Right renal cortex interstitium (tissue), 3 donors: ENCODE measurements at regions not wholly inside any gene's neighbourhood (a gene's known extent, or its start where the extent isn't known, plus 50 kb on each side); places are given as distances from the start of the nearest gene placed in this dataset.
"Not testable (repeated sequence)": the region's sequence is repeated elsewhere in the genome, so short reads cannot be mapped to it uniquely, and the experiment has no call there.

Experiments
- DNase-seq, 3 donors: peaks; one replicate each; pipeline ENCODE4 v3.0.0-alpha.2; 2013; ENCODE audit warnings: low read depth in 3 of 3, low spot score in 2 of 3

DNA sequence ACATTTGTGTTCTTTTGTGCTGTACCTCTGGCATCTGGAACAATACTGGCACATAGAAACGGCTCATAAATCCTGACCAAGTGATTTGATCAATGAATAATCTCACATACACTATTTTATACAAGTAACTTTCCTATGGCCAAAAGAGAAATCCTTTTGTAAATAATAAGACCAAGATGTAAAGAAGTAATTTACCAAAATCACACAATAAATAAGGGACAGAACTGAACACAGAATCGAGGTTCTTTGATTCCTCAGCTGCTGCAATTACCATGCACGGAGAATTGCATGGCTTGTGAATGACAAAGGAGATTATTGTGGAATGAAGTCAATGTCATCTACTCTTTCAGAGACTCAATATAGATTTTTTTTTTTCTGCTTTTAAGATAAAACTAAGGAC, 576.8 kb upstream of the SMIM31 start:
- DNase-seq = no peak

DNA sequence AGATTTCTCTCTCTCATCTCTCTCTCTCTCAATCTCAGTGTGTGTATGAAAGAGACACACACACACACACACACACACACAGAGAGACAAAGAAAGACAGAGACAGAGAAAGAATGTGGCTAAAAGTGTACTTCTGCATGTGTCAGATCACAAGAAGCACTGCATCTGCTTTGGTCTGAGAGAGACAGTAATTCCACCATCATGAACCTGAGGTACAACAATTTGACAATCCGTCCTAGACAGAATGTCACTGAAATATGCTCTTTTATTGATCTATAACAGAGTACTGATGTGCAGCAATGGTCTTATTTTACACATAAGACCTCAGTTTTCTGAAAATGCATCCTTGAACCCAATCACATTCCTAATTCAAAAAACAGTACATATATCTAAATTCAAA, 576.2 kb upstream of the SMIM31 start:
- DNase-seq = no peak

DNA sequence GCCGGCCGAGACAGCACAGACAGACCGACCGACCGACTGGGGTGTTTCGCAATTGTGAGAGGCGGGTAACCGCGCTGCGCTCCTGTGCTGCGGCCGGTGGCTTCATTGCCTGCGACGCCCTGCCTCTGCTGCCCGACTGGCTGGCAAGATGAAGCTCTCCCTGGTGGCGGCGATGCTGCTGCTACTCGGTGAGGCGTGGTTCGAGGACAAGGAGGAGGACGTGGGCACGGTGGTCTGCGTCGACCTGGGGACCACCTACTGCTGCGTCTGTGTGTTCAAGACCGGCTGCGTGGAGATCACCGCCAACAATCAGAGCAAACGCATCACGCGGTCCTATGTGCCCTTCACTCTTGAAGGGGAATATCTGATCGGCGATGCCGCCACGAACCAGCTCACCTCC, 565.7 kb upstream of the SMIM31 start:
- no peak for DNase-seq

DNA sequence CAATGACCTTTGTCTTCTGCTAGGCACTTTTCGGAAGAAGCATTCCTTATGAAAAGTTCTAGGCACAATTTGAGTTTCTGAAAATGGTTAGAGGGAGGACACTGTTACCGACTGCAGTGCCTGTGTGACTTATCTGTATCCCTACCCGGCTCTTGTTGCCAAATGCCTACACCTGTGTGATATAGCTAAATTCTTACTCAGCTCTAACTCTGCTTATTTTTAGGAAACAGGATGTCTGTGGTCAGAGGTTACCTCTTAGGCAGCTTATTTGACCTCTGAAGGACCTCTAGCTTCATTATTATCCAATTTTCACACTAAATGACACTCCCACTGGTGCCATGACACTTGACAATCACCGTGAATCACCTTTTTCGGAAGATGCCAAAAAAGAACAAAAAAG, 561.1 kb upstream of the SMIM31 start:
- DNase-seq = no peak

DNA sequence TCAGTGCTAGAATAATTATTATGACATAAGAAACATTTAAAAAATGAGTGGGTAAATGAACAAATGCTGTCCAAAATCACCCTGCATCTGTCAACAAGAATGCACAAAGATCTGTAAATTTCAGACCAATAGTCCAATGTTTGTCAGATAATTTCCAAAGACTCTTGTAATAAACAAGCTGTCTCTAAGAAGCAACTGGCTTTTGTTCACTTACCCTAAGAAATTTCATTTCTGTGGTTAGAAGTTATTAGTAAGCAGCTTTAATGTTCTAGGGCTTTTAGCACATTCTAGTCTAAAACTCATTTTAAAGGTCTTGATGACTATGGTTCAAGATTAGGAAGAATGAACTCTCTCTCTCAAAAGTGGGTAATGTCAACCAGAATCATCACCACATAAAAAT, 560.3 kb upstream of the SMIM31 start:
- no peak for DNase-seq

DNA sequence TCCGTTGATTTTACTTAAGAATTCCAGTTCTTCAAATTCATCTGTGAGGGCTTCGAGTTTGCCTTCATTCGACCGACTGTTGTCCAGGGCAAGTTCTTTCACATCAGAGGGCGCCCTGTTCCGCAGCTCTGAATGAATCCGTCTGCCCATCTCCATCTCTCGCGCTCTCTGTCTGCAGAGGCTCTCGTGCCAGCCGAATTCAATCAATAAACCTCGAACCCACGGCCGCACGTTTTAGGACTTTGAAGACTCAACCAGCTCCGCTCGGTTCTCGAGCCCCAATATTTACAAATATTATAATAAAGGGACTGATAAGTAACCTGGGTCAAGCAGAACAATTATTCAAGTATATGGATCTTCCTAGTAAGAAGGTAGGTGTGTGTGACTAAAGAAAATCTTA, 556.4 kb upstream of the SMIM31 start:
- DNase-seq = no peak

DNA sequence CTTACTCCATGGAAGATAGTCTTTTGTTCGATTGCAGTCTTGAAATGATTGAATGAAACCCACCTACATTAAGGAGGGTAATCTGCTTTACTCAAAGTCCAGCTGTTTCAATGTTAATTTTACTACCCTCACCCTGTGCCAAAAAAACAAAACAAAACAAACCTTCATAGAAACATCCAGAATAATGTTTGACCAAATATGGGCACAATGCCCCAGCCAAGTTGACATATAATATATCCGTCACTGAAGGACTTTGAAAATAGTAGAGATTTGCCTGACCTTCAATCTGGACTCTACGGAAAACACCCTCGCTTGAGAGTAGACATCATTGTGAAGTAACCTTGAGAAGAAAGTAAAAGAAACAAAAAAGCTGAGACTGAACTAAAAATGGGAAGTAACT, 550.5 kb upstream of the SMIM31 start:
- DNase-seq = no peak

DNA sequence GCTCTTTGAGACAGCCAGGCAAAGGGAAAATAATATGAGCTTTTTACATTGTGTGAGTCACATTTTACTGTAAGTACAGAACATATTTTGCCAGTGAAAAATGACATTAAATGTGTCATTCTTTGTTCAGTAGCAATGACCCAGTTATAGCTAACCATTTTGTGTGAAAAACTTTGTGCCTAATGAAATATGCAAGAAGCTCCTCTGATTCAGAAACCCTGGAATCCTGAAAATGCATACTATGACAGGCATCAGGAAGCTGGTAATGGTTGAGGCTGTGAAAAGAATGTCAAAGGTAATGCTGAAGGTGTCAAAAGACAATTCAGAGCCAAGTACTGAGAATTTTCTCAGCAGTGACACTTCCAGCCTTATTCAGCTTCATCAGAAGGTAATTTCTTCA, 549.5 kb upstream of the SMIM31 start:
- no peak for DNase-seq

DNA sequence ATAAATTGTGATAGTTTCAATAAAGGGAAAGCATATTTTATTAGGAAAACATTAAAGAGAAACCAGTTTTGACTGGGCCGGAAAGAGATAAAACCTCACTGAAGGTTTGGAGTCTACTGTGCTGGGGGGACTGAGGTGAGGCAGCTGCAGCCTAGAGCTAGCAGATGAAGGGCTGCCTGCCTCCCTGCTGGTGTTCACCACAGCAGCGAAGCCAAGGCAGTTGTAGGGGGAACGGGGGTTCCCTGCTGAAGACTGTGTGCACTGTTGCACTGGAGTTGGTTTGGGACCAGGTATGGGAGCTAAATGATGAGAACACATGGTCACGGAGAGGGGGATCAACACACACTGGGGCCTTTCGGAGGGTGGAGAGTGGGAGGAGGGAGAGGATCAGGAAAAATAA, 546.5 kb upstream of the SMIM31 start:
- DNase-seq = no peak

DNA sequence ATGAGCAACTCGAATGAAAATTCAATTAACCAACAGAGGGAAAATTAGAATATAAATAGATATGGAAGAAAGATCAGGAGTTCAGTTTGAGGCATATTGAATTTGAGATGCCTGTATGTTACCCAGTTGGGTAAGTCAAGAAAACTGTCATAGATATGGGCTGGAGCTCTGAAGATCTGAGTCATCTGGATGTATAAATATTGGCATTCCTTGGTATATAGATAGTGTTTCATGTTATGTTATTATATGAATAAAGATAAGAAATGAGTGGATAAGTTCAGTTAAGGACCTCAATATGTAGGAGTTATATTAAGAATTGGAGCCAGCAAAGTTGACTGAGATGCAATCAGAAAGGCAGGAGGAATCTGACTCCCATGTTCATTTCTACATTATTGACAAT, 543.6 kb upstream of the SMIM31 start:
- DNase-seq = no peak

DNA sequence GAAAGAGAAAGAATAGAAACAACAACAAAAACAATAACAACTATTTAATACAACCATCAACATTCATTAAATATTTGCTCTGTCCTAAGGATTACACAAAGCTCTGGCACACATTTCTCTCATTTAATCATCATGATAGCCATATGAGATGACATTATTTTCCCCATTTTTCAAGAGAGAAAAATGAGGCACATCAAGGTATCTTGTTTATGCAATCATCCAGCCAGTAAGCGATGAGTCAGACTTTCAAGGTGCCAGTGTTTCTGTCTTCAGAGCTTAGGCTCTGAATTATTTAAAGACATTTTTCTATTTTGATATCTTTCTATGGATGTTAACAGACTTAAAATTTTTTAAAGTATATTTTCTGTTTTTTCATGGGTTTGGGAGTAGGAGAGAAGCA, 541.8 kb upstream of the SMIM31 start:
- no peak for DNase-seq

DNA sequence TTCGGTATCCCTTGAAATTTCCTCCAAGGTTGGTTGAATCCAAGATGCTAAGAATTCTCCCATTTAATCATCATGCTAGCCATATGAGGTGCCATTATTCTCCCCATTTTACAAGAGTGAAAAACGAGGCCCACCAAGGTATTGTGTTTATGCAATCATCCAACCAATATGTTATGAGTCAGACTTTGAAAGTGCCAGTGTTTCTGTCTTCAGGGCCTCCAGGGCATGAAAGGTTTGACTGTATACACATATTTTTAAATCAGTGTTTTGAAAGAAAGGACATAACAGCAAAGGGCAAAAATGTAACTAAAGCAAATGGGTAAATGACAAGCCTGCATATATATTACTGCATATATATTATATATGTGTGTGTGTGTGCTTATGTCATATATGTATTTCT, 541.2 kb upstream of the SMIM31 start:
- no peak for DNase-seq

DNA sequence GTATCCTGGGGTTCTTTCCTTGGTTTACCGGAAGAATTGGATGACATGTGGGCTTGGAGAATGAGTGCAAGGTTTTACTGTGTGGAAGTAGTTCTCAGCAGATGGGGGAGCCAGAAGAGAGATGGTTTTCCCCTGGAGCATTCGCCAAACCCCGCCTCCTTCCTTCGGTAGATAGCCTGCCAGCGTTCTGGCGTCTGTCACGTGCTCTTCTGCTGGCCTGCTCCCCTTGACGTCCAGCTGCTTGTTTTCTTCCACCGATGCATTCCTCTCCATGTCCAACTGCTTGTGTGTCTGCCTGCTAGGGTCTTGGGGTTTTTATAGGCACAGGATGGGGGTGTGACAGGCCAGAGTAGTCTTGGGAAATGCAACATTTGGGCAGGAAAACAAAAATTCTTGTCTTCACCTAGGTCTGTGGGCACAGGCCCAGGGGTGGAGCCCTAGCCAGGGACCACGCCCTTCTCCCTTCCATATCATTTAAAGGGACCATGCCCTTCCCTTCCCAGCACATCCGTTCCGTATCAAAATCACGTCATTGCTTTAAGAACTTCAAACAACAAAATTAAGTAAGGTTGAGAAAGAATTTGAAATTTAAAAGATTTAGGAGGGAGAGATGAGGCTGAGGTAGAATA, 538.7 kb upstream of the SMIM31 start:
- DNase-seq = no peak

DNA sequence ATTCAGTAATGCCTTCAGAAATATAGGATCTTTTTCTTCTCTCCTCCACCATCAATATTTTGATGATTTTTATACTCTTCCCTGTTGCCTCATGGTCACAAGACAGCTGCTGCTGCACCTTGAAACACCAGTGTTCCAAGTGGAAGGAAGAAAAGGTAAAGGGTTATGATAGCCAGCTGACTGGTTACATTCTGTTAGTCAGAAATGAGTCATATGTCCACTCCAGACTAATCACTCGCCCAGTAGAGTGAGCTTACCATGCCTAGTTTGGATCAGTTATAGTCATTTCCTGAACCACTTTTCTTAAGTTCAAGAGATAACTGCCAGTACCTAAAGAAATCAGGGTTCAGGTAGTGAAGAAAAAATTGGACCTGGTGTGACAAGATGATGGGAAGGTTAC, 532.3 kb upstream of the SMIM31 start:
- no peak for DNase-seq

DNA sequence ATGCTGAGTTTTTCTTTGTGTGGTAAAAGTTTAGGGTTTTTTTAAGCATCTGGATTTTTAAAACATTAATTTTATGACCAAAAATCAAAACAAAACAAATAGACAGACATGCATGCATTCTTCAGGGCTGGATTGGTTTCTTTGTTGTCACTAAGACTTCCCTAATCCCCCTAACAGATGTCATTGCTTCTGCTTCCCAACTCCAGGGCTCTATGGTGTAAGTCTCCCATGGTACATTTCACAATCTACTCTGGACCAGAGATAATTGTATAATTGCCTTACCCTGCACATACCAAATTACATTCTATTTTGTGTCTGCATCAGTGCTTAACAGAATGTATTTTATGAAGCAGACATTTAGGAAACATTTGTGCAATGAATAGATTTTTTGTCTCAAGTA, 529.1 kb upstream of the SMIM31 start:
- no peak for DNase-seq

DNA sequence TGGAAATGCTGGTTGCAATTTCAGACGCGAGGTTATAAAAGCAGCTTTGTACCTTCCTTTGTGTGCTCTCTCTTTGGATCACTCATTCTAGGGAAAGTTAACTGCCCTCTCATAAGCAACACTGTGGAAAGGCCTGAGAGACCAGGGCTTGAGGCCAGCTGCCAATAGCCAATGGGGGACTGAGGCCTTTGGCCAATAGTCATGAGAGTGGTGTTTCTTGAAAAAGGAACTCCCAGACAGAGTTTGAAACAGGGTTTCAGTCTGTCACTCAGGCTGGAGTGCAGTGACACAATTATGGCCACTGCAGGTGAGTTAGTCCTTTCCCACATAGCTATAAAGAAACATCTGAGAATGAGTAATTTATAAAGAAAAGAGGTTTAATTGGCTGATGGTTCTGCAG, 524.7 kb upstream of the SMIM31 start:
- DNase-seq = no peak

DNA sequence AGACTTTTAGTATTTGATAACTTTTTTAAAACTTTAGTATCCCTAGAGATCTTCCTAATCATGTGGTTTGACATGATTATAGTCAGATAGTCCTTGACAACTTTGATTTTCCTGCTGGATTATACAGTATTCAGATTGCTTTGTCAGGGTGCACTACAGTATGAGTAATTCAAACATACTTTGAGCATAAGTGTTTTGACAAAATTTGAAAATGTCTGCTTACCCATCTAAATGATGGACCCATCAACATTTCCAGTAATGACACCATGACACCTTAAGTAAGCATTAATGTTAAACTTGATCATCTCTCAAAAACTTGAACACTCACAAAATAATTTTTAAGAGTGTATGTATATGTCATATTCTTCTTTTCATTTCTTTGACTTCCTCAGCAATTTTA, 514.5 kb upstream of the SMIM31 start:
- no peak for DNase-seq

DNA sequence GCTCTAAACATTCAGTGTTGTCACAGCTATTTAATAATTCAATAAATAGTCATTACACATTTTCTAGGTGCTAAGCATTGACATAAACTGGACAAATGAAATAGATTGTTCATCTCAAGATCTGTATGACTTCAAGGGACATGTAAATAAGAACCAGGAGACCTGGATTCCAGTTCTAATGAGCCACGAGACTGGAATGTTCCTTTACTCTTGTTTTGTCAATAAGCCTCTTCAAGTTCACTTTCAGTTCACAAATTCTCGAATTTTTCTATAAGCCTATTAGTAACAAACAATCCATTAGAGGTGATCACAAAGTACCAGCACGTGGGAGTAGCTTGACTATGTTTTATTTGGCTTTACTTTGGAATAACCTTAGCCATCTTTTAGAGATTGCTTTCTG, 514.0 kb upstream of the SMIM31 start:
- no peak for DNase-seq

DNA sequence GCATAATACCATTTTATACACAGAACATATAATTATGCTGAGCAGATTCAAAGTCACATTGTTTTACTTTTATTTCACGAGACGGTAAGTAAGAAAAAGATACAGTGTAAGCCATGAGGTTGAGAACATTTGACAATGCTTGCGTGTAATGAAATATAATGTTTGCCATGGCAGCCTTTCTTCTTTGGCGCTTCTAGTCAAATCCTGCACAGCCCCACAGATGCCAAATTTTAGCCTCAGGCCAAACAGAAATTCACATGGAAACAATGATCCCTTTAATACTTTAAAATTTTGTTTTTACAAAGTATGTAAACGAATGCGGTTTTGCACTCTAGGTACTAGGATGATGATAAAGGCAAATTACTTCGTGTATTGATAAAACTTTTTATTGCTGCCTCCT, 502.7 kb upstream of the SMIM31 start:
- DNase-seq = no peak

DNA sequence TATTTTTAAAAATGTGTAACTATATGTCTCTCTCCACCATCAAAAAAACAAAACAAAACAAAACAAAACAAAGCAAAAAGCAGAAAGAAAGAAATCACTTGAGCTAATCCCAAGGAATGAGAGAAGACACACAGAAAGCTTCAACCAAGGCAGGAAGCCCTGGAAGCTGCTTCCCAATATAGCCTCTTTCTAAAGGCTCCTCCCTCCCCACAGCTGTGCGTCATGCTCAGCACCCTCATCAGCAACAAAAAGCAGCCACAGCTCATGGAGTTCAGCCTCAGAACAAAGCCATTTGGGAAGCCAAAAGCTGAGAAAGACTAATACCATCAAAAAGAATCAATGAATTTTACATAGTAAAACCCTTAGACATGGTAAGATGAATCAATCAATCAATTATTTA, 501.6 kb upstream of the SMIM31 start:
- no peak for DNase-seq

DNA sequence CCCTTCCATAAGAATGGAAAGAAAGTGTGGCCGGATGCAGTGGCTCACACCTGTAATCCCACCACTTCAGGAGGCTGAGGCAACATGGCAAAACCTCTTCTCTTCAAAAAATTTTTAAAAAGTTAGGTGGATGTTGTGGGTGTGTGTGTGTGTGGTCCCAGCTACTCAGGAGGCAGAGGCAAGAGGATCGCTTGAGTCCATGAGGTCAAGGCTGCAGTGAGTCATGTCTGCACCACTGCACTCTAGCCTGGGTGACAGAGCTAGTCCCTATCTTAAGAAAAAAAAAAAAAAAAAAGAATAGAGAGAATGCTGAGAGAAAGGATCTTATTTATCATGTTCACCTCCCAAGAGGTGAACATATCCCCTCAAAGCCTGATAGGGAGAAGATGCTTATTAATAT, 492.1 kb upstream of the SMIM31 start:
- DNase-seq = no peak

DNA sequence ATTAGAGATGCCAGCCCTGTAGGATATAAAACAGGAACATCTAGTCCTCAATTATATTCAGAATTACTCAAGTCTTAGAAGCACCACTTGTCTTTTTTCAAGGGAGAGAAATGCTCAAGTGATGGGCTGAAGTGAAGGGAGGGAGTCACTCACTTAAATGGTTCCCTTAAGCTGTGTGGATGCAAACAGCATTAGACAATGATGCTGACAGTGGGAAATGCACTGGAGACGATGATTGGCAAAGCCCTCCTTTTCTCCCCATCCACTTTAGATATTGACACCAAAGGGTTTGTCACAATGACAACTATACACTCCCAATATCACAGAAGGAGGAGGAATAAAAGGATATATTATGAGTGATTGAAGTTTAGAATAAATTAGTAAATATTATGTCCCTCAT, 491.4 kb upstream of the SMIM31 start:
- not testable (repeated sequence) for DNase-seq

DNA sequence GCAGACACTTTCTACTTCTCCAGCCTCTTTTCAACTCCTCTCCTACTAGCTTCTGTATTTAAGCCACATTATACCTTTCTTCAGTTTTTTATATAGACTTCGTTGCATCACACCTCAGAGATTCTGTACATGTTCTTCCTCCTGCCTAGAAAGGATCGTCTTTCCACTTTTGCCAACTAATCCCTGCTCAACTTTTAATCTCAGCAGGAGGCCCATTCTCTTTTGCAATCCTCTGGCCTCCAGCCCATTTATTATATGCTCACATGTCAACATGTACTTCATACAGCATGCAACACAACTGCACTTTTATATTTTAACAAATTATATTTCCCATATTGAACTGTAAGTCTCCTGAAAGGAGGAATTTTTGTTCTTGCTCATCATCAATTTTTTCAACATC, 476.5 kb upstream of the SMIM31 start:
- not testable (repeated sequence) for DNase-seq

DNA sequence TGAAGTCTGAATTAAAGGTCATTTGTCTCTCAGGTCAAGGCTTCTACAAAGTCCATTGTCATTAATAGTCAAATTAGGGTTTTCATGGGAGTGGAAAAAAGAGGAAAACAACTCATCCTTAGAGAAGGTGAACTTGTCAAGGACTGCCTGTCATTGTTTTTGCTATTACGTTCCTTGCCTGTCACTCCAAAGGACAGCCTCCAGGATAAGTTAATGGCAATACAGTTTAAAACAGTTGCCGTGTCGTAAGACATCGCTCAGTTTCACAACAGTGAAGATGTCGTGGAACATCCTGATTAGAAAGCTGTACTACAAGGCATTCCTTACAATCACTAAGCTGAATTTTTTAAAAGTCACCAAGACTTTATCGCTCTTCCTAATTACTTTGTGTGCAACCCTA, 466.8 kb upstream of the SMIM31 start:
- no peak for DNase-seq
